Small intestine (tissue), 7 donors: ENCODE measurements at regions not wholly inside any gene's neighbourhood (a gene's known extent, or its start where the extent isn't known, plus 50 kb on each side); places are given as distances from the start of the nearest gene placed in this dataset.

ENCODE experiments used
- DNase-seq, 2 donors: peaks; one replicate each; pipeline versions ENCODE4 v3.0.0 to v3.0.0-alpha.2; 2013
- FAIRE-seq: peaks from 2 replicates; lab custom pipeline; 2012; peaks lifted over from hg19 to GRCh38; lab: Jason Lieb, UNC
- H3K27ac ChIP-seq, 3 donors: one replicate each; pipeline ENCODE4 v1.5.1; 2013; ENCODE audit warnings: low read length in 2 of 3, mild to moderate bottlenecking in 2 of 3, control low read depth in 1 of 3, inconsistent platforms in 1 of 3, low read depth in 1 of 3, moderate library complexity in 1 of 3
- H3K27me3 ChIP-seq, 3 donors: one replicate each; pipeline ENCODE4 v1.6.1; 2013; ENCODE audit warnings: low read length in 3 of 3, inconsistent platforms in 1 of 3; ENCODE audit not compliant: control insufficient read depth in 3 of 3, insufficient read depth in 3 of 3
- H3K36me3 ChIP-seq, 3 donors: one replicate each; pipeline ENCODE4 v1.6.1; 2013; ENCODE audit warnings: low read length in 3 of 3, inconsistent platforms in 1 of 3, low read depth in 1 of 3, mild to moderate bottlenecking in 1 of 3, moderate library complexity in 1 of 3; ENCODE audit not compliant: control insufficient read depth in 3 of 3, insufficient read depth in 2 of 3
- H3K4me1 ChIP-seq, 3 donors: one replicate each; pipeline ENCODE4 v1.6.1; 2013; ENCODE audit warnings: low read length in 2 of 3, inconsistent platforms in 1 of 3, low read depth in 1 of 3, mild to moderate bottlenecking in 1 of 3, moderate library complexity in 1 of 3; ENCODE audit not compliant: control insufficient read depth in 3 of 3, insufficient read depth in 2 of 3
- H3K4me3 ChIP-seq, 3 donors: one replicate each; pipeline ENCODE4 v1.5.1; 2013; ENCODE audit warnings: low read length in 3 of 3, control low read depth in 1 of 3, inconsistent platforms in 1 of 3, low read depth in 1 of 3, mild to moderate bottlenecking in 1 of 3, moderate library complexity in 1 of 3
- H3K9me3 ChIP-seq, 2 donors: one replicate each; pipeline ENCODE4 v1.6.1; 2013; ENCODE audit warnings: low read depth in 1 of 2, low read length in 1 of 2; ENCODE audit not compliant: control insufficient read depth in 2 of 2, insufficient read depth in 1 of 2
- WGBS, 3 donors: extraction: QIAGEN DNeasy Blood & Tissue Kit; methylation state at CpG; one replicate each; pipeline ENCODE4 v1.1.7; 2013; 5-methylcytosine and 5-hydroxymethylcytosine counted together
- donor health status: healthy with polysubstance abuse.
- donor health status: control.
- donor health status: control.
- donor health status: Bipolar disorder and iron deficiency.
- donor health status: healthy.

DNA sequence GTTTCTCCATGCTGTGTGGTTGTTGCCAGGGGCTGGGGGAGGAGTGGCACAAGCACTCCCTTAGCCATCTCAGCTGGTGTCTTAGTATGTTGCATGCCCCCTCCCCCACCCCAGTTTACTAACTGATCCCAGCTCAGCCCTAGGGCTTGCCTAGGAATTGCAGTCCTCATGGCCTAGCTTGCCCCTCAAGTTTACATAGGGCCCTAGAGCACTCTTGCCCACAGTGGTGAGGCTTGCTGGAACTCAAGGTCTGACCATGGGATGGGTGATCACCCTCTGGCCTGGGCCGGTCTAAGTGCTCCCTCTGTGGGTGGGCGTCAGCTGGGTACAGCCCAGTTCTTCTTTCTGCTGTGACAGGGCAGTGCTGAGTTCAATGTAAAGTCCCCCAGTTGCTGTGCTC lies 156.1 kb upstream of the PIEZO2 start:
- Histone ChIP-seq H3K36me3 (no peaks in the 10 kb centered on the region), H3K4me1 (no peaks in the 10 kb centered on the region), H3K27ac (no peak overlapping the region), H3K27me3 (no peaks in the 10 kb centered on the region), H3K9me3 (peaks cover 0 to 4% of the 10 kb centered on the region in 2 donors), H3K4me3 (no peak overlapping the region)
- WGBS, 3 donors, result 84 to 96% (median 94%) methylated on average over 2 of the region's 2 CpGs
- DNase-seq, result no peak
- no peak for FAIRE-seq

DNA sequence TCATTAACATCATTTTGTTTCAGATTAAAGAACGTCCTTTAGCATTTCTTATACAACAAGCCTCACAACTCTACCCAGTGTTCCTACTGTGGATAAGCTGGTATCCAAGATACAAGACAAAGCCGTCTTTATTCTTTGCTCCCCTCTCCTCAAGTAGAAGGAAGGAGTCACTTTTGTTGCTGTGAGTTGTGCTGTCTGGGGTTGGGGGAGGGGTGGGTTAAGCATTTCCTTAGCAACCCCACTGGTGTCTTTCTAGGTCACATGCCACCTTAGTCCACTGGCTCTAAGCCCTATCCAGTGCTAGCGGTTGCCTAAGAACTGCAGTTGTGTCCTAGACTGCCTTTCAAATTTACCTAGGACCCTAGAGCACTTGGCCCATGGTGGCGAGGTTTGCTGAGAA lies 155.6 kb upstream of the PIEZO2 start:
- Histone ChIP-seq H3K27ac (no peak overlapping the region), H3K4me1 (no peaks in the 10 kb centered on the region), H3K36me3 (no peaks in the 10 kb centered on the region), H3K27me3 (no peaks in the 10 kb centered on the region), H3K4me3 (no peak overlapping the region), H3K9me3 (peaks cover 0 to 4% of the 10 kb centered on the region in 2 donors)
- WGBS, 3 donors, result 74 to 82% (median 76%) methylated on average over 4 of the region's 4 CpGs
- FAIRE-seq (no peak), DNase-seq (no peak)

DNA sequence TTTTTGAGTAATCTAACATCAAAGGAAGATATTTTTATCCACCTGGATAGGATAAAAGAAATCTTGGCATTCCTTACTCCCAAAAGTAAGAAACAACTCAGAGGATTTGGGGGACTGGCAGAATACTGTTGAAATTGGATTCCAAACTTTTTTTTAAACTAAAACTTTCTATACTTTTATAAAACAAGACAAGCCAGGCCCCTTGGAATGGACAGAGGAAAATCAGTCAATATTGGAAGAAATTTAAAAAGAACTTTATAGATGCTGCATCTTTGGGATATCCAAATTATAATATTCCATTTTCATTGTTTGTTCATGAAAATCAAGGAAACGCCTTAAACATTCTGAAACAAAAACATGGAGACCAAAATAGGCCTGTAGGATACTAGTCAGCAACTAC lies 147.6 kb upstream of the PIEZO2 start:
- H3K9me3 ChIP-seq, result no peaks in the 10 kb centered on the region
- H3K27ac ChIP-seq, result no peak overlapping the region
- H3K27me3 ChIP-seq, result no peaks in the 10 kb centered on the region
- H3K4me3 ChIP-seq, result no peak overlapping the region
- DNase-seq (no peak), FAIRE-seq (no peak)
- H3K4me1 ChIP-seq, result no peaks in the 10 kb centered on the region
- WGBS, 3 donors, result 19 to 31% (median 28%) methylated on average over 1 of the region's 1 CpG
- no peaks in the 10 kb centered on the region for H3K36me3 ChIP-seq

DNA sequence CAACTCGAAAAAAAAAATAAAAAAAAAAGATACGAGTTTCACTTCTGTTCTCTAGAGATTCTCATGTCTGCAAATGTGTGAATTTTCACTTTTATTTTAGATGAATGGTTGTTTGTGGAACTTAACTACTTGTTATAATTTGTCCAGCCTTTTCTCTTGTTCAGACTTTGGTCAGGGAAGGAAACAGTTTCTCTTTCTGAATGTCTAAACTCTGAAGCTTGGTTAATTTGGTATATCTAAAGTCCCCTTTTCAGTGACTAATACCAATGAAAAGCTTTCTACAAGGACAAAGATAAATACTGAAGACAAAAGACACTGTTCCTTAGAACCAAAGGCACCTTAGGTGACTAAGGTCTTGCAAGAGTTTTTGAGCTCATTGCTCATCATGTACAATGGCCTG lies 144.4 kb upstream of the PIEZO2 start:
- H3K27ac ChIP-seq, result no peak overlapping the region
- no peaks in the 10 kb centered on the region for H3K27me3 ChIP-seq
- no peak overlapping the region for H3K4me3 ChIP-seq
- no peaks in the 10 kb centered on the region for H3K4me1 ChIP-seq
- DNase-seq (no peak), FAIRE-seq (no peak)
- WGBS, 3 donors, result 61 to 75% (median 71%) methylated on average over 2 of the region's 2 CpGs
- no peaks in the 10 kb centered on the region for H3K36me3 ChIP-seq
- H3K9me3 ChIP-seq, result no peaks in the 10 kb centered on the region

DNA sequence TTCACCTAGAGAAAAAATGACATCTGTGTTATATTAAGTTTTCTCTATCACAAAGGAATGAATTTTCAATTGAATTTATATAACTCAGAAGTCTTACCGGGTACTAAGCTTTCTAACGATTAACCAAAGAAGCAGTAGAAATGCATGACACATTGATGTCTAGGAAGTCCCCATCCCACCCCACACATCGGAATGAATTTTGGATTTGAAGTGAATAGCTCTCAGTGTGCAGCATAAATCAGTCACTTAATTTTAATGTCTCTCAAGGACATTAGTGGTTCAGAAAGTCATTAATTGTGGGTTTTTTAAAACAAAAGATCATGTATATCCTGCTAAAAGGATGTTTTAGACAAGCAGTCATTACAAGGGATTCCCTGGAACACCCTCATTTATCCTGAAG lies 141.4 kb upstream of the PIEZO2 start:
- 87 to 93% (median 90%) methylated on average over 3 of the region's 3 CpGs for WGBS, 3 donors
- no peak overlapping the region for H3K4me3 ChIP-seq
- H3K27me3 ChIP-seq, result no peaks in the 10 kb centered on the region
- no peaks in the 10 kb centered on the region for H3K36me3 ChIP-seq
- H3K9me3 ChIP-seq, result no peaks in the 10 kb centered on the region
- no peak for FAIRE-seq
- H3K4me1 ChIP-seq, result no peaks in the 10 kb centered on the region
- no peak overlapping the region for H3K27ac ChIP-seq
- DNase-seq, result no peak

DNA sequence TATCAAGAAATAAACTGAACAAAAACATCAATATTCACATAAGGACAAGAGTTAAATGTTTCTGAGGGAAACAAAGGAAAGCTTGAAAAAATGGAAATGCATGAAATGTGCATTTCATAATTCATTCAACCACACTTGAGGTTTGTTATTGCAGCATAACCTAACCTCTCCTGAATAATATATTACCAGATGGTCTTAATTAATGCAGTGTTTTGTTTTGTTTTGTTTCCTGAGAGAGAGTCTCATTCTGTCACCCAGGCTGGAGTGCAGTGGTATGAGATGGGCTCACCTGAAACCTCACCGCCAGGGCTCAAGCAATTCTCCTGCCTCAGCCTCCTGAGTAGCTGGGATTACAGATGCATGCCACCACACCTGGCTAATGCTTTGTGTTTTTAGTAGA lies 139.9 kb upstream of the PIEZO2 start:
- DNase-seq (no peak), FAIRE-seq (no peak)
- Histone ChIP-seq H3K36me3 (no peaks in the 10 kb centered on the region), H3K27ac (no peak overlapping the region), H3K4me1 (no peaks in the 10 kb centered on the region), H3K9me3 (no peaks in the 10 kb centered on the region), H3K4me3 (no peak overlapping the region), H3K27me3 (no peaks in the 10 kb centered on the region)
- WGBS, 3 donors, result 93 to 100% (median 95%) methylated on average over 1 of the region's 1 CpG

DNA sequence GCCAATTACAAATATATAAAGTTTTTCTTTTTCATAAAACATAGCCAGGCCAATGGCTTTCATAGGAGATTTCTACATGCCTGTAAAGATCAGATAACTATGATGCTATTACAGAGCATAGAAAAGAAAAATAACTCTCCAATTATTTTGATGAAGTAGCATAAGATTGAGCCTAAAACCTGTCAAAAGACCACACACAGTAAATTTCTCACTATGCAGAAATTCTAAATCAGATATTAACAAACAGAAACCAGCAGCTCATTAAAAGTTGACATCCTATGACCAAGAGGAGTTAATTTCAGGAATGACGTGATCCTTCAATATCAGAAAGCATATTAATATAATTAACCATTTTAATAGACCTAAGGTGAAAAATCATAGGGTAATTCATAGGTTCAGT lies 139.0 kb upstream of the PIEZO2 start:
- H3K27ac ChIP-seq, result no peak overlapping the region
- FAIRE-seq, result no peak
- H3K27me3 ChIP-seq, result no peaks in the 10 kb centered on the region
- DNase-seq, result no peak
- H3K4me3 ChIP-seq, result no peak overlapping the region
- WGBS, 3 donors, result 77 to 91% (median 79%) methylated on average over 1 of the region's 1 CpG
- no peaks in the 10 kb centered on the region for H3K36me3 ChIP-seq
- H3K9me3 ChIP-seq, result no peaks in the 10 kb centered on the region
- H3K4me1 ChIP-seq, result no peaks in the 10 kb centered on the region

DNA sequence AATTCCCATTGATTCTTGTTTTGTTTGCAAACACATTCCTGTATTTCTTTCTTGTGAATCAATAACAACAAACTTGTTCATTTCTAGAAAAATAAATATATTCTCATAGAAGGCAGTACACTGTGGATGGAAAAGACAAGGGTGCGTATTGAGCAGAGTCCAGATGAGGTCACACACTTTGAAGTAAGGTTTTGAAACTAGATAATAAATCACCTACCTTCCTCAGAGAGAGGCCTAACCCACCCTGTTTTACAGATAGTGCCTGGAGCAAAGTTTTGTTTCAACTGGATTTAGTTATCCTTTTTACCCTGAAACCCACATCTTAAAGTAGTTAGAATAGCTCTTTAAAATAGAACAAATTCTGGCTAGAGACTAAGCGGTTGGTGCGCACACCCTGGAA lies 137.1 kb upstream of the PIEZO2 start:
- DNase-seq, result peak in 1 of 2 donors; percentile 35
- no peak for FAIRE-seq
- no peaks in the 10 kb centered on the region for H3K27me3 ChIP-seq
- H3K9me3 ChIP-seq, result no peaks in the 10 kb centered on the region
- no peaks in the 10 kb centered on the region for H3K4me1 ChIP-seq
- no peak overlapping the region for H3K27ac ChIP-seq
- 73 to 91% (median 85%) methylated on average over 3 of the region's 3 CpGs for WGBS, 3 donors
- H3K4me3 ChIP-seq, result no peak overlapping the region
- H3K36me3 ChIP-seq, result no peaks in the 10 kb centered on the region

DNA sequence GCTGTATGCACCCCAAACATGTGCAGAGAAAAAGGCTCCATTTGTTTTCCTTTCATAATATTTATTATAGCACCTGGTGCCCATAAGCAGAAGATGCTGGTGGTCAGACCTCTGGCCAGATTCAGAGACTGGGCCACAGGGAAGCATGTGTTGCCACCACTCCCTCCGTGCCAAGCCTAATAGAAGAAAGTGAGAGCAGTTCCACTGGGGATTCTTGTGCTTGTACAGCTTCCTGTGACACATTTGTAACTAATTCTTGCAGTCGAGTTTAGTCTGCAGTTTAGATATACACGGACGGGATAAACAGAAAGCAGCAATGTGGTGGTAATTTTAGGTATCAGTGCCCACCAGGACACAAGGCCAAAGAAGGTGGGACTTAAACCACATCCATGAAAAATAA lies 135.4 kb upstream of the PIEZO2 start:
- Histone ChIP-seq H3K36me3 (no peaks in the 10 kb centered on the region), H3K27ac (no peak overlapping the region), H3K4me3 (no peak overlapping the region), H3K27me3 (no peaks in the 10 kb centered on the region), H3K4me1 (no peaks in the 10 kb centered on the region), H3K9me3 (no peaks in the 10 kb centered on the region)
- FAIRE-seq (no peak), DNase-seq (no peak)
- 62 to 70% (median 69%) methylated on average over 4 of the region's 4 CpGs for WGBS, 3 donors
